LoVo (cell line): ENCODE measurements at regions not wholly inside any gene's neighbourhood (a gene's known extent, or its start where the extent isn't known, plus 50 kb on each side); places are given as distances from the start of the nearest gene placed in this dataset.
"Not testable (repeated sequence)": the region's sequence is repeated elsewhere in the genome, so short reads cannot be mapped to it uniquely, and the experiment has no call there.

ENCODE experiments used
- DNase-seq: peaks from one replicate; pipeline ENCODE4 v3.0.0-alpha.2; 2016; ENCODE audit warnings: low spot score

GRCh38 chr2:128613876-128614275, 295.2 kb upstream of the HS6ST1 start:
- no peak for DNase-seq

GRCh38 chr2:128614907-128615306, 296.2 kb upstream of the HS6ST1 start:
- DNase-seq = not testable (repeated sequence)

- DNase-seq = no peak
These were observed 296.9 kb upstream of the HS6ST1 start for GRCh38 chr2:128615571-128615970.

GRCh38 chr2:128617029-128617590, 298.4 kb upstream of the HS6ST1 start:
- no peak for DNase-seq

- no peak for DNase-seq
These were observed 299.0 kb upstream of the HS6ST1 start for GRCh38 chr2:128617661-128618060.

- DNase-seq = no peak
These were observed 300.0 kb upstream of the HS6ST1 start for GRCh38 chr2:128618642-128619041.

- DNase-seq = no peak
These were observed 301.0 kb upstream of the HS6ST1 start for GRCh38 chr2:128619471-128620325.

- no peak for DNase-seq
These were observed 302.4 kb upstream of the HS6ST1 start for GRCh38 chr2:128621074-128621473.

- DNase-seq = no peak
These were observed 303.7 kb upstream of the HS6ST1 start for GRCh38 chr2:128622371-128622770.

GRCh38 chr2:128622955-128623620, 304.4 kb upstream of the HS6ST1 start:
- DNase-seq = no peak

GRCh38 chr2:128623776-128624761, 305.4 kb upstream of the HS6ST1 start:
- no peak for DNase-seq

GRCh38 chr2:128624956-128625355, 306.3 kb upstream of the HS6ST1 start:
- DNase-seq = no peak

- no peak for DNase-seq
These were observed 306.8 kb upstream of the HS6ST1 start for GRCh38 chr2:128625421-128625820.

- DNase-seq = no peak
These were observed 307.5 kb upstream of the HS6ST1 start for GRCh38 chr2:128625963-128626759.

- DNase-seq = no peak
These were observed 308.3 kb upstream of the HS6ST1 start for GRCh38 chr2:128626760-128627511.

GRCh38 chr2:128628206-128628605, 309.5 kb upstream of the HS6ST1 start:
- DNase-seq = no peak

- no peak for DNase-seq
These were observed 310.3 kb upstream of the HS6ST1 start for GRCh38 chr2:128628996-128629395.

GRCh38 chr2:128630974-128631697, 312.5 kb upstream of the HS6ST1 start:
- no peak for DNase-seq

- no peak for DNase-seq
These were observed 313.2 kb upstream of the HS6ST1 start for GRCh38 chr2:128631698-128632500.
